Breast epithelium (tissue), 3 donors: ENCODE measurements at regions not wholly inside any gene's neighbourhood (a gene's known extent, or its start where the extent isn't known, plus 50 kb on each side); places are given as distances from the start of the nearest gene placed in this dataset.

Experiments
- POLR2A ChIP-seq: fragments of 450-650 bp; IDR thresholded peaks from one replicate; pipeline ENCODE4 v1.6.1; 2016; ENCODE audit warnings: antibody characterized with exemption, mild to moderate bottlenecking, moderate library complexity
- POLR2AphosphoS5 ChIP-seq, 3 donors: sonication (generic); formaldehyde crosslinking; IDR thresholded peaks; one replicate each; pipeline ENCODE4 v1.6.1; 2017; ENCODE audit warnings: antibody characterized with exemption in 3 of 3
- TF ChIP-seq, protein P1 (sequence below), 3 donors: fragments of 450-650 bp; IDR thresholded peaks; one replicate each; pipeline ENCODE4 v1.5.1; 2016 to 2017; ENCODE audit warnings: antibody characterized with exemption in 3 of 3, mild to moderate bottlenecking in 3 of 3, moderate library complexity in 3 of 3

- TF ChIP-seq, protein P1, sequence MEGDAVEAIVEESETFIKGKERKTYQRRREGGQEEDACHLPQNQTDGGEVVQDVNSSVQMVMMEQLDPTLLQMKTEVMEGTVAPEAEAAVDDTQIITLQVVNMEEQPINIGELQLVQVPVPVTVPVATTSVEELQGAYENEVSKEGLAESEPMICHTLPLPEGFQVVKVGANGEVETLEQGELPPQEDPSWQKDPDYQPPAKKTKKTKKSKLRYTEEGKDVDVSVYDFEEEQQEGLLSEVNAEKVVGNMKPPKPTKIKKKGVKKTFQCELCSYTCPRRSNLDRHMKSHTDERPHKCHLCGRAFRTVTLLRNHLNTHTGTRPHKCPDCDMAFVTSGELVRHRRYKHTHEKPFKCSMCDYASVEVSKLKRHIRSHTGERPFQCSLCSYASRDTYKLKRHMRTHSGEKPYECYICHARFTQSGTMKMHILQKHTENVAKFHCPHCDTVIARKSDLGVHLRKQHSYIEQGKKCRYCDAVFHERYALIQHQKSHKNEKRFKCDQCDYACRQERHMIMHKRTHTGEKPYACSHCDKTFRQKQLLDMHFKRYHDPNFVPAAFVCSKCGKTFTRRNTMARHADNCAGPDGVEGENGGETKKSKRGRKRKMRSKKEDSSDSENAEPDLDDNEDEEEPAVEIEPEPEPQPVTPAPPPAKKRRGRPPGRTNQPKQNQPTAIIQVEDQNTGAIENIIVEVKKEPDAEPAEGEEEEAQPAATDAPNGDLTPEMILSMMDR (IDR thresholded peaks at IDR 0.05): no peak
- no peak for TF ChIP-seq POLR2AphosphoS5 (IDR thresholded peaks at IDR 0.05)
- no peak for TF ChIP-seq POLR2A
Measured at GRCh38 chr3:10746001-10746400, 70.0 kb upstream of the SLC6A11 start.
